Gastrocnemius medialis (tissue), 4 donors: ENCODE measurements at regions not wholly inside any gene's neighbourhood (a gene's known extent, or its start where the extent isn't known, plus 50 kb on each side); places are given as distances from the start of the nearest gene placed in this dataset.

ENCODE experiments used
- ATAC-seq, 2 donors: fragments of 150-250 bp; one replicate each; pipeline ENCODE4 v1.9.1; 2016
- DNase-seq, 2 donors: peaks; one replicate each; pipeline ENCODE4 v3.0.0-alpha.2; 2019
- H3K27ac ChIP-seq, 4 donors: fragments of 200-600 bp; sonication (generic); 1 replicate in 1 of 4; 2 replicates in 3 of 4; pipeline ENCODE4 v1.5.1; 2016 to 2018; ENCODE audit warnings: mild to moderate bottlenecking in 2 of 4, moderate library complexity in 1 of 4
- H3K27me3 ChIP-seq, 3 donors: fragments of 200-600 bp; sonication (generic) in 2 of 3; 1 replicate in 1 of 3; 2 replicates in 2 of 3; pipeline versions ENCODE4 v1.5.1 to v1.6.0; 2016 to 2019; ENCODE audit warnings: mild to moderate bottlenecking in 1 of 3, moderate library complexity in 1 of 3
- H3K36me3 ChIP-seq, 2 donors: fragments of 200-600 bp; sonication (generic) in 1 of 2; one replicate each; pipeline ENCODE4 v1.5.1; 2017 to 2018
- H3K4me1 ChIP-seq, 2 donors: fragments of 200-600 bp; sonication (generic) in 1 of 2; one replicate each; pipeline ENCODE4 v1.5.1; 2016 to 2017; ENCODE audit warnings: mild to moderate bottlenecking in 2 of 2
- H3K4me3 ChIP-seq, 4 donors: fragments of 200-600 bp; sonication (generic) in 3 of 4; 1 replicate in 1 of 4; 2 replicates in 3 of 4; pipeline ENCODE4 v1.5.1; 2016 to 2019; ENCODE audit warnings: mild to moderate bottlenecking in 2 of 4
- H3K9me3 ChIP-seq, 3 donors: fragments of 200-600 bp; sonication (generic) in 2 of 3; 1 replicate in 1 of 3; 2 replicates in 2 of 3; pipeline ENCODE4 v1.5.1; 2016 to 2019
- POLR2A ChIP-seq, 2 donors: fragments of 450-650 bp; IDR thresholded peaks; one replicate each; pipeline ENCODE4 v1.6.1; 2017; ENCODE audit warnings: antibody characterized with exemption in 2 of 2, mild to moderate bottlenecking in 2 of 2, moderate library complexity in 2 of 2
- in situ Hi-C, 4 donors: fragments of 200-750 bp; cut with MboI; loops; one replicate each; pipeline versions ENCODE4 v1.15.0 to v1.8.0; 2017; ENCODE audit warnings: low sequenced_read_pairs in 4 of 4
- intact Hi-C: fragments of 100-400 bp; cut with DNase I; formaldehyde crosslinking; loops from one replicate; pipeline ENCODE4 v1.15.1; 2023; ENCODE audit warnings: low total_unique reads
- TF ChIP-seq, protein P1 (sequence below), 5 experiments: fragments of 450-650 bp in 3 of 5; fragments of 200-600 bp in 2 of 5; sonication (generic) in 2 of 5; IDR thresholded peaks in 4 of 5; conservative IDR thresholded peaks in 1 of 5; 1 replicate in 4 of 5; 2 replicates in 1 of 5; pipeline ENCODE4 v1.5.1; 2016 to 2019; ENCODE audit warnings: antibody characterized with exemption in 5 of 5, mild to moderate bottlenecking in 3 of 5, moderate library complexity in 3 of 5

DNA sequence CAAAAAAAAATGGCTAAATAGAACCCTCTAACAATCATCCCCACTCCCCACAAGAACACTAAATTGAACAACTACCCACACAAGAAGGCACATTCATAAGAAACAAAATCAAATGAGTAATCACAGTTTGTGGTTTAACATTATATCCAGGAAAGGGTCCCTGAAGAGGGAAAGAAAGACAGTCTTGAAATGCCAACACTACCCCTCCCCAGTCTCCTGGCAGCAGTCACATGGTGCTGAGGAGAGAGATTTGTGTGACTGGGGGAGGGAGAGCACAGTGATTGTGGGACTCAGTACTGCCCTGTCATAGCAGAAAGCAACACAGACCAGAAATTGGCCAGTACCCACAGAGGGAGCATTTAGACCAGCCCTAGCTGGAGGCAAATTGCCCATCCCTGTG is 443.7 kb upstream of the BTBD3 start:
- Histone ChIP-seq H3K9me3 (no peaks in the 10 kb centered on the region), H3K27ac (no peak overlapping the region), H3K36me3 (no peaks in the 10 kb centered on the region), H3K27me3 (no peaks in the 10 kb centered on the region), H3K4me1 (no peaks in the 10 kb centered on the region), H3K4me3 (no peak overlapping the region)
- TF ChIP-seq, protein P1, sequence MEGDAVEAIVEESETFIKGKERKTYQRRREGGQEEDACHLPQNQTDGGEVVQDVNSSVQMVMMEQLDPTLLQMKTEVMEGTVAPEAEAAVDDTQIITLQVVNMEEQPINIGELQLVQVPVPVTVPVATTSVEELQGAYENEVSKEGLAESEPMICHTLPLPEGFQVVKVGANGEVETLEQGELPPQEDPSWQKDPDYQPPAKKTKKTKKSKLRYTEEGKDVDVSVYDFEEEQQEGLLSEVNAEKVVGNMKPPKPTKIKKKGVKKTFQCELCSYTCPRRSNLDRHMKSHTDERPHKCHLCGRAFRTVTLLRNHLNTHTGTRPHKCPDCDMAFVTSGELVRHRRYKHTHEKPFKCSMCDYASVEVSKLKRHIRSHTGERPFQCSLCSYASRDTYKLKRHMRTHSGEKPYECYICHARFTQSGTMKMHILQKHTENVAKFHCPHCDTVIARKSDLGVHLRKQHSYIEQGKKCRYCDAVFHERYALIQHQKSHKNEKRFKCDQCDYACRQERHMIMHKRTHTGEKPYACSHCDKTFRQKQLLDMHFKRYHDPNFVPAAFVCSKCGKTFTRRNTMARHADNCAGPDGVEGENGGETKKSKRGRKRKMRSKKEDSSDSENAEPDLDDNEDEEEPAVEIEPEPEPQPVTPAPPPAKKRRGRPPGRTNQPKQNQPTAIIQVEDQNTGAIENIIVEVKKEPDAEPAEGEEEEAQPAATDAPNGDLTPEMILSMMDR (IDR thresholded peaks at IDR 0.05 in 4 of 5, conservative IDR thresholded peaks at IDR 0.05 in 1 of 5), result no peak
- TF ChIP-seq POLR2A (IDR thresholded peaks at IDR 0.05), result no peak
- DNase-seq (no peak), ATAC-seq (no peak)
- in situ Hi-C loops (no loop called here), intact Hi-C loops (no loop called here)

DNA sequence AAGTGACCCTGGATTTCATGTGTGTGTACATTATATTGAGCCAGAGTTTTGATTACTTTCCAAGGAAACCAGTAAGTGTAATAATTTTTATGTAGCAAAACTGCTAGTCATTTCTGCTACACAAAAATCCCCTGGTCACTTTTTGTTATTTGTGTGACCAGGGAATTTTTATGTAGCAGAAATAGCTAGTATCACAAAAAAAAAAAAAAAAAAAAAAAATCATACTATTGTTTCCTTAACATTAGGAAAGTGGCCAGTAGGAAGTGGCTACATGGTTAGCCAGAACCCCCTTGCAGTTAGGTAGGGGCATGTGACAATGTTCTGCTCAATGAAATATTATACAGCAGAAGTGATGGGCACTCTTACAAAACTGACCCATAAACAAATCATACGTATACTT is 434.0 kb upstream of the BTBD3 start:
- TF ChIP-seq, protein P1 (IDR thresholded peaks at IDR 0.05 in 4 of 5, conservative IDR thresholded peaks at IDR 0.05 in 1 of 5), result no peak
- TF ChIP-seq POLR2A (IDR thresholded peaks at IDR 0.05), result no peak
- H3K4me3 ChIP-seq, result no peak overlapping the region
- no peak overlapping the region for H3K27ac ChIP-seq
- DNase-seq, result no peak
- H3K27me3 ChIP-seq, result no peaks in the 10 kb centered on the region
- no peaks in the 10 kb centered on the region for H3K36me3 ChIP-seq
- intact Hi-C loops, result no loop called here
- H3K4me1 ChIP-seq, result no peaks in the 10 kb centered on the region
- H3K9me3 ChIP-seq, result no peaks in the 10 kb centered on the region
- no peak for ATAC-seq
- in situ Hi-C loops, result no loop called here

DNA sequence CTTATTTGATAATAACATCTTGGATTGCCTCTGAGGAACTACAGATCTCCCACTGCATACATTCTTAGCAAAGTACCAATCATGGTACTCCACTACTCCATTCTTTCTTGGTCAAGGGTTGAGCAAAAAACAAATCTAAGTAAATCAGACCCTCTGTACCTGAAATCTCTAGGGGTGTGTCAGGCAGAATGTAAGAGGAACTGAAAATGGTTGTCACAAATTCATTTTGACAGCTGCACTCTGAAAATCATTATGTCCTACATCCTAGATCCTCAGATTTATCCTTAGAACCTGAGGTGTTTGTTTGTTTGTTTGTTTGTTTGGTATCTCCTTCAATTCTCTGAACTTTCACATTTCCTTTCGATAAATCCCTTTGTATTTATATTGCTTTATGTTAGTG is 433.2 kb upstream of the BTBD3 start:
- no peaks in the 10 kb centered on the region for H3K36me3 ChIP-seq
- H3K4me3 ChIP-seq, result no peak overlapping the region
- no peaks in the 10 kb centered on the region for H3K27me3 ChIP-seq
- intact Hi-C loops, result no loop called here
- in situ Hi-C loops, result no loop called here
- H3K4me1 ChIP-seq, result no peaks in the 10 kb centered on the region
- H3K9me3 ChIP-seq, result no peaks in the 10 kb centered on the region
- no peak overlapping the region for H3K27ac ChIP-seq
- TF ChIP-seq, protein P1 (IDR thresholded peaks at IDR 0.05 in 4 of 5, conservative IDR thresholded peaks at IDR 0.05 in 1 of 5), result no peak
- TF ChIP-seq POLR2A (IDR thresholded peaks at IDR 0.05), result no peak
- ATAC-seq (no peak), DNase-seq (no peak)

DNA sequence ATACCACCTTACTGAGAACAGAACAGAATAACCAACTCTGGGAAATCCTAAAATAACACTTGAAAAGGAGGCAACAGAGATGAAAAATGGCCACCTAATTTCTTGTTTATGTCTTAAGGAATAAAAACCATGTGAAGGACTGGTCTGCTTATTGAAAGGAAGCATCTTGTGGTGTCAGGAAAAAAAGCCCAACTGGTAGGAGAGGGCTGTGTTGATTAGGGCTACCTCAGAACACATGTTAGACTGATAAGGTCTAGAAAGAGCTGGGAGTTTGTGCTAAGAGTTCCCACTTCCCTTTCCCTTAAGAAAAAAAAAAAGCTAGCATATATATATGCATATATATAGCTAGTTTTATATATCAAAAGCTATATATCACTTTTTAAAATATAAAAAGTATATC is 425.3 kb upstream of the BTBD3 start:
- Histone ChIP-seq H3K4me1 (no peaks in the 10 kb centered on the region), H3K27me3 (no peaks in the 10 kb centered on the region), H3K27ac (no peak overlapping the region), H3K36me3 (no peaks in the 10 kb centered on the region), H3K9me3 (no peaks in the 10 kb centered on the region), H3K4me3 (no peak overlapping the region)
- intact Hi-C loops, result no loop called here
- no peak for ATAC-seq
- no peak for DNase-seq
- TF ChIP-seq POLR2A (IDR thresholded peaks at IDR 0.05), result no peak
- TF ChIP-seq, protein P1 (IDR thresholded peaks at IDR 0.05 in 4 of 5, conservative IDR thresholded peaks at IDR 0.05 in 1 of 5), result no peak
- in situ Hi-C loops, result no loop called here

DNA sequence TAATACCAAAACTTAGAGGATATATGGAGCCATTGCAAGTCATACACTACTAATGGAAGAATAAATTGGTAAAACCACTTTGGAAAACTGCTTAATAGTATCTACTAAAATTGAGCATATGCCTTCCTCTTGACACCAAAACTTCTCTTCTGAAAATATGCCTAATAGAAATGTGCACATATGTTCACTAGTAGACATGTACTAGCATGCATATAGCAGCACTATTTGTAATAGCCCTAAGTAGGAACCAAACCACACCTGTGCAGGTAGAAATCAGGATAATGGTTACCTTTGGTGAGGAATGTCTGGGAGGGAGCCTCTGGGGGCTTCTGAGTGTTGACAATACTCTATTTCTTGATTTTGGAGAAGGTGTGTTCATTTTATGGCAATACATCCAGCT is 424.8 kb upstream of the BTBD3 start:
- H3K4me1 ChIP-seq, result no peaks in the 10 kb centered on the region
- H3K27ac ChIP-seq, result no peak overlapping the region
- H3K27me3 ChIP-seq, result no peaks in the 10 kb centered on the region
- H3K4me3 ChIP-seq, result no peak overlapping the region
- DNase-seq (no peak), ATAC-seq (no peak)
- H3K36me3 ChIP-seq, result no peaks in the 10 kb centered on the region
- TF ChIP-seq, protein P1 (IDR thresholded peaks at IDR 0.05 in 4 of 5, conservative IDR thresholded peaks at IDR 0.05 in 1 of 5), result no peak
- no peak for TF ChIP-seq POLR2A (IDR thresholded peaks at IDR 0.05)
- in situ Hi-C loops, result no loop called here
- intact Hi-C loops, result no loop called here
- H3K9me3 ChIP-seq, result no peaks in the 10 kb centered on the region
